H9 (cell line): ENCODE measurements at regions not wholly inside any gene's neighbourhood (a gene's known extent, or its start where the extent isn't known, plus 50 kb on each side); places are given as distances from the start of the nearest gene placed in this dataset.

ENCODE experiments used
- DNase-seq: peaks from one replicate; pipeline ENCODE4 v3.0.0-alpha.2; 2017
- H2AFZ ChIP-seq: one replicate; pipeline ENCODE4 v1.6.1; 2013; ENCODE audit warnings: mild to moderate bottlenecking, low read length, control low read depth, moderate library complexity
- H2AK5ac ChIP-seq: 2 replicates; pipeline ENCODE4 v1.6.1; 2013; ENCODE audit warnings: low read length, control low read depth, mixed read lengths; ENCODE audit not compliant: insufficient read length
- H2BK120ac ChIP-seq: one replicate; pipeline ENCODE4 v1.6.1; 2013; ENCODE audit warnings: low read depth, mild to moderate bottlenecking, low read length, control low read depth, inconsistent platforms; ENCODE audit not compliant: poor library complexity, severe bottlenecking
- H2BK12ac ChIP-seq: 2 replicates; pipeline ENCODE4 v1.6.1; 2013; ENCODE audit warnings: low read length, control low read depth, mixed read lengths, low read depth; ENCODE audit not compliant: insufficient read length
- H2BK15ac ChIP-seq: 2 replicates; pipeline ENCODE4 v1.6.1; 2013; ENCODE audit warnings: low read depth, low read length, control low read depth
- H2BK20ac ChIP-seq: one replicate; pipeline ENCODE4 v1.6.1; 2013; ENCODE audit warnings: low read depth, mild to moderate bottlenecking, low read length, control low read depth, inconsistent platforms; ENCODE audit not compliant: poor library complexity, severe bottlenecking
- H2BK5ac ChIP-seq: 2 replicates; pipeline ENCODE4 v1.6.1; 2013; ENCODE audit warnings: low read length, control low read depth, mixed read lengths; ENCODE audit not compliant: insufficient read length
- H3K14ac ChIP-seq: 2 replicates; pipeline ENCODE4 v1.6.1; 2013; ENCODE audit warnings: low read length, control low read depth; ENCODE audit not compliant: insufficient read depth
- H3K18ac ChIP-seq: 2 replicates; pipeline ENCODE4 v1.6.1; 2013; ENCODE audit warnings: low read depth, mild to moderate bottlenecking, mixed read lengths, low read length, control low read depth; ENCODE audit not compliant: insufficient read length
- H3K23ac ChIP-seq: 2 replicates; pipeline ENCODE4 v1.6.1; 2013; ENCODE audit warnings: low read length, control low read depth, mixed read lengths, low read depth; ENCODE audit not compliant: insufficient read length
- H3K23me2 ChIP-seq: 2 replicates; pipeline ENCODE4 v1.6.1; 2013; ENCODE audit warnings: low read depth, mild to moderate bottlenecking, mixed read lengths, low read length, control low read depth; ENCODE audit not compliant: insufficient read length, poor library complexity, severe bottlenecking
- H3K27ac ChIP-seq: 2 replicates; pipeline ENCODE4 v1.5.1; 2013; ENCODE audit warnings: low read length, control low read depth, mixed read lengths, low read depth; ENCODE audit not compliant: insufficient read length
- H3K27me3 ChIP-seq: 2 replicates; pipeline ENCODE4 v1.6.1; 2013; ENCODE audit warnings: low read length, control low read depth, inconsistent platforms; ENCODE audit not compliant: insufficient read depth
- H3K4ac ChIP-seq: 2 replicates; pipeline ENCODE4 v1.6.1; 2013; ENCODE audit warnings: low read depth, mild to moderate bottlenecking, control low read depth, inconsistent platforms, low read length, moderate library complexity
- H3K4me1 ChIP-seq: 2 replicates; pipeline ENCODE4 v1.6.1; 2013; ENCODE audit warnings: low read length, control low read depth, inconsistent platforms; ENCODE audit not compliant: insufficient read depth
- H3K4me2 ChIP-seq: 2 replicates; pipeline ENCODE4 v1.6.1; 2013; ENCODE audit warnings: low read length, control low read depth, mixed read lengths; ENCODE audit not compliant: insufficient read length, insufficient read depth
- H3K56ac ChIP-seq: 2 replicates; pipeline ENCODE4 v1.6.1; 2013; ENCODE audit warnings: low read depth, mild to moderate bottlenecking, mixed read lengths, low read length, control low read depth; ENCODE audit not compliant: insufficient read length
- H3K79me1 ChIP-seq: 2 replicates; pipeline ENCODE4 v1.6.1; 2013; ENCODE audit warnings: low read depth, mild to moderate bottlenecking, moderate library complexity, low read length, control low read depth, inconsistent platforms; ENCODE audit not compliant: insufficient read depth, poor library complexity, severe bottlenecking
- H3K79me2 ChIP-seq: 2 replicates; pipeline ENCODE4 v1.6.1; 2013; ENCODE audit warnings: low read length, control low read depth, inconsistent platforms; ENCODE audit not compliant: insufficient read depth
- H3K9ac ChIP-seq: 2 replicates; pipeline ENCODE4 v1.6.1; 2013; ENCODE audit warnings: low read length, control low read depth, mixed read lengths; ENCODE audit not compliant: insufficient read length; ENCODE audit errors: extremely low read depth
- H3K9me3 ChIP-seq: one replicate; pipeline ENCODE4 v1.6.1; 2013; ENCODE audit warnings: low read depth, low read length, inconsistent platforms; ENCODE audit not compliant: control insufficient read depth
- H3T11ph ChIP-seq: one replicate; pipeline ENCODE4 v1.6.1; 2013; ENCODE audit warnings: mild to moderate bottlenecking, low read length, control low read depth, inconsistent platforms
- H4K20me1 ChIP-seq: one replicate; pipeline ENCODE4 v1.6.1; 2013; ENCODE audit not compliant: control insufficient read depth, insufficient read length, insufficient read depth
- H4K5ac ChIP-seq: 2 replicates; pipeline ENCODE4 v1.6.1; 2013; ENCODE audit warnings: low read depth, mild to moderate bottlenecking, mixed read lengths, low read length, control low read depth; ENCODE audit not compliant: insufficient read length
- H4K8ac ChIP-seq: replicated peaks from 2 replicates; pipeline ENCODE4 v1.6.1; 2013; ENCODE audit warnings: low read length, control low read depth, mixed read lengths, low read depth; ENCODE audit not compliant: insufficient read length
- H4K91ac ChIP-seq: 2 replicates; pipeline ENCODE4 v1.6.1; 2013; ENCODE audit warnings: low read depth, mild to moderate bottlenecking, moderate library complexity, mixed read lengths, low read length, control low read depth; ENCODE audit not compliant: insufficient read length
- H3K27ac Mint-ChIP-seq, 3 experiments: 2 replicates in 2 of 3; 3 replicates in 1 of 3; pipeline ENCODE4 v1.8.0; 2020 to 2021; ENCODE audit warnings: mixed read lengths in 3 of 3, mild to moderate bottlenecking in 1 of 3, moderate library complexity in 1 of 3
- H3K27me3 Mint-ChIP-seq: 2 replicates; pipeline ENCODE4 v1.8.0; 2021; ENCODE audit warnings: low read depth, mild to moderate bottlenecking, moderate library complexity, mixed read lengths
- H3K36me3 Mint-ChIP-seq, 3 experiments: 2 replicates in 2 of 3; 3 replicates in 1 of 3; pipeline ENCODE4 v1.8.0; 2020 to 2021; ENCODE audit warnings: low read depth in 3 of 3, mixed read lengths in 3 of 3; ENCODE audit not compliant: insufficient read depth in 1 of 3
- H3K4me1 Mint-ChIP-seq, 2 experiments: 2 replicates each; pipeline ENCODE4 v1.8.0; 2020; ENCODE audit warnings: mixed read lengths in 2 of 2
- H3K4me3 Mint-ChIP-seq, 2 experiments: 2 replicates in 1 of 2; 3 replicates in 1 of 2; pipeline ENCODE4 v1.8.0; 2020 to 2021; ENCODE audit warnings: mild to moderate bottlenecking in 2 of 2, mixed read lengths in 2 of 2, moderate library complexity in 1 of 2
- H3K9me3 Mint-ChIP-seq, 2 experiments: 2 replicates in 1 of 2; 3 replicates in 1 of 2; pipeline ENCODE4 v1.8.0; 2020; ENCODE audit warnings: mild to moderate bottlenecking in 2 of 2, mixed read lengths in 2 of 2, moderate library complexity in 1 of 2
- CTCF ChIP-seq: fragments of 200-600 bp; sonication (generic); conservative IDR thresholded peaks from 3 replicates; pipeline ENCODE4 v1.8.0; 2021; ENCODE audit warnings: antibody characterized with exemption, mild to moderate bottlenecking
- WGBS: extraction: QIAGEN DNeasy Blood & Tissue Kit; methylation state at CpG from one replicate; pipeline ENCODE4 v1.1.7; 2013; ENCODE audit warnings: missing lambda C conversion rate, low lambda C conversion rate, mixed read lengths; ENCODE audit not compliant: insufficient read length; ENCODE audit errors: extremely low coverage; 5-methylcytosine and 5-hydroxymethylcytosine counted together

DNA sequence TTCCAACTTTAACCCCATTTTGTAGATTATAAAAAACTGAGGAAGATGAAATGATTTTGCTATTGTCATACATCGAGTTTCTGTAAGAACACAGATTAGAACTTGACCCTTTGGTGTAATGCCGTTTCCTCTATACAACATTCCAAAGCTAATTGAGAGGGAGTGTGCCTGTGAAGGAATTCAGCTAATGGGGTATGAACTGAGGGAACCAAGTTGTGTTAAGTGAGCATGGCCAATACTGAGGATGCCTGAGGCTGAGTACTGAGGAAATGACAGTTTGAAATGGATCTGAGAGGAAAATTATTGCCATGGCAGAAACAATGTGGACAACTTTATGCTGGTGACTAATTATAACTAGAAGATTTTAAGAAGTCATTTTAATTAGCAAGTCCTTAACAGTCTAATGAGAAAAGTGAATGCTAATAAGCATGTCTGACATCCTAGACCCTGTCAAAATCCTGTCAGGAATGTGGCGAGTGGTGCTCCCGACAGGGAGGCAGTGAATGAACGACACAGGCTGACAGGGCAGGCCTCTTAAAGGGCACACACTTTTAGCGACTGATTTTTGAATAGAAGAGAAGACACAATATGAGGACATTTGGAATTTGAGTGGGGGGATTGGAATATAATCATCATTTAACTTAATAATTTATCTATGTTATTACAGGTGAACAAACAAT is 262.5 kb downstream of the HLX start:
- H3K36me3 Mint-ChIP-seq, result peaks cover 0 to 4% (median 0%) of the 10 kb centered on the region in 3 experiments; a peak in 1 of 7 replicates
- H4K20me1 ChIP-seq, result no peaks in the 10 kb centered on the region

More for the DNA sequence above, 262.5 kb downstream of the HLX start:
- no peak overlapping the region for H4K5ac ChIP-seq
- H2BK120ac ChIP-seq, result no peak overlapping the region
- DNase-seq, result no peak
- H3K18ac ChIP-seq, result no peak overlapping the region
- Mint-ChIP-seq H3K27ac (no peak overlapping the region), H3K27me3 (peaks cover 3% of the 10 kb centered on the region), H3K9me3 (peaks cover 0 to 2% of the 10 kb centered on the region in 2 experiments; a peak in 1 of 5 replicates), H3K4me3 (no peak overlapping the region), H3K4me1 (peaks cover 0 to 3% of the 10 kb centered on the region in 2 experiments; a peak in 2 of 4 replicates)
- H2BK15ac ChIP-seq, result no peak overlapping the region
- no peaks in the 10 kb centered on the region for H3K9me3 ChIP-seq
- no peak overlapping the region for H3K23ac ChIP-seq
- H3K4me1 ChIP-seq, result no peaks in the 10 kb centered on the region
- H3K14ac ChIP-seq, result no peak overlapping the region
- H3K4me2 ChIP-seq, result no peak overlapping the region
- H3K23me2 ChIP-seq, result no peaks in the 10 kb centered on the region
- no peak overlapping the region for H4K91ac ChIP-seq
- WGBS, result no CpG with 5 or more reads among the region's 6 CpGs
- H3K27me3 ChIP-seq, result no peaks in the 10 kb centered on the region
- H2BK5ac ChIP-seq, result no peak overlapping the region
- no peak overlapping the region for H3T11ph ChIP-seq
- no peak overlapping the region for H2BK12ac ChIP-seq
- H3K79me1 ChIP-seq, result no peaks in the 10 kb centered on the region
- H2AK5ac ChIP-seq, result no peak overlapping the region
- H2AFZ ChIP-seq, result no peak overlapping the region
- TF ChIP-seq CTCF, result no peak
- no peak overlapping the region for H2BK20ac ChIP-seq
- H4K8ac ChIP-seq, result no peak overlapping the region
- no peaks in the 10 kb centered on the region for H3K79me2 ChIP-seq
- H3K4ac ChIP-seq, result no peak overlapping the region
- no peak overlapping the region for H3K27ac ChIP-seq
- H3K9ac ChIP-seq, result no peak overlapping the region
- no peak overlapping the region for H3K56ac ChIP-seq
